GM19025 (cell line): ENCODE measurements at regions not wholly inside any gene's neighbourhood (a gene's known extent, or its start where the extent isn't known, plus 50 kb on each side); places are given as distances from the start of the nearest gene placed in this dataset.

Experiments used
- ATAC-seq: cut with Tn5 transposase; IDR thresholded peaks from one replicate; pipeline ENCODE4 v1.9.1; 2021; ENCODE audit warnings: mild to moderate bottlenecking, low read depth, moderate library complexity; ENCODE audit not compliant: unreplicated experiment

GRCh38 chr9:110106661-110107060 lies 101.3 kb downstream of the C9orf152 start:
- ATAC-seq = no peak

- ATAC-seq = no peak
Measured at GRCh38 chr9:110109333-110110092, 98.4 kb downstream of the C9orf152 start.

GRCh38 chr9:110110154-110110553 lies 97.8 kb downstream of the C9orf152 start:
- ATAC-seq = peak; percentile 60

GRCh38 chr9:110111868-110112267 lies 96.1 kb downstream of the C9orf152 start:
- ATAC-seq = no peak

GRCh38 chr9:110112792-110113191 lies 95.2 kb downstream of the C9orf152 start:
- no peak for ATAC-seq

GRCh38 chr9:110114086-110114858 lies 93.7 kb downstream of the C9orf152 start:
- no peak for ATAC-seq

- ATAC-seq = no peak
Measured at GRCh38 chr9:110114859-110115201, 93.1 kb downstream of the C9orf152 start.

GRCh38 chr9:110115341-110115820 lies 92.6 kb downstream of the C9orf152 start:
- ATAC-seq = no peak

GRCh38 chr9:110115826-110116542 lies 92.0 kb downstream of the C9orf152 start:
- no peak for ATAC-seq

GRCh38 chr9:110116543-110116885 lies 91.4 kb downstream of the C9orf152 start:
- ATAC-seq = no peak

GRCh38 chr9:110121170-110121569 lies 86.8 kb downstream of the C9orf152 start:
- no peak for ATAC-seq

- no peak for ATAC-seq
Measured at GRCh38 chr9:110123341-110124095, 84.4 kb downstream of the C9orf152 start.

- ATAC-seq = no peak
Measured at GRCh38 chr9:110124439-110124838, 83.5 kb downstream of the C9orf152 start.

- ATAC-seq = no peak
Measured at GRCh38 chr9:110125207-110125751, 82.7 kb downstream of the C9orf152 start.

GRCh38 chr9:110125763-110126351 lies 82.1 kb downstream of the C9orf152 start:
- no peak for ATAC-seq

GRCh38 chr9:110126499-110126941 lies 81.4 kb downstream of the C9orf152 start:
- ATAC-seq = no peak

- ATAC-seq = no peak
Measured at GRCh38 chr9:110126986-110127864, 80.7 kb downstream of the C9orf152 start.

- peak; percentile 75 for ATAC-seq
Measured at GRCh38 chr9:110128664-110129329, 79.2 kb downstream of the C9orf152 start.
